Karpas-422 (cell line): ENCODE measurements at regions not wholly inside any gene's neighbourhood (a gene's known extent, or its start where the extent isn't known, plus 50 kb on each side); places are given as distances from the start of the nearest gene placed in this dataset.

ENCODE experiments used
- DNase-seq: peaks from one replicate; pipeline ENCODE4 v3.0.0-alpha.2; 2015
- H2AFZ ChIP-seq: fragments of 200-600 bp; sonication (generic); 2 replicates; pipeline ENCODE4 v1.6.1; 2014; ENCODE audit warnings: antibody characterized with exemption, low read length, mixed read lengths
- H3K27ac ChIP-seq: fragments of 200-600 bp; sonication (generic); 2 replicates; pipeline ENCODE4 v1.5.1; 2014; ENCODE audit warnings: mild to moderate bottlenecking, low read length, moderate library complexity
- H3K27me3 ChIP-seq: fragments of 200-600 bp; sonication (generic); 2 replicates; pipeline ENCODE4 v1.6.1; 2014; ENCODE audit warnings: low read length, mixed read lengths
- H3K36me3 ChIP-seq: fragments of 200-600 bp; sonication (generic); 2 replicates; pipeline ENCODE4 v1.6.1; 2014; ENCODE audit warnings: low read length, mixed read lengths; ENCODE audit not compliant: insufficient read depth
- H3K4me1 ChIP-seq: fragments of 200-600 bp; sonication (generic); 2 replicates; pipeline ENCODE4 v1.6.1; 2014; ENCODE audit warnings: mild to moderate bottlenecking, low read length, mixed read lengths
- H3K4me2 ChIP-seq: fragments of 200-600 bp; sonication (generic); 2 replicates; pipeline ENCODE4 v1.6.1; 2014; ENCODE audit warnings: low read length, low read depth, mild to moderate bottlenecking; ENCODE audit not compliant: poor library complexity, severe bottlenecking
- H3K4me3 ChIP-seq: fragments of 200-600 bp; sonication (generic); 2 replicates; pipeline ENCODE4 v1.5.1; 2014; ENCODE audit warnings: mild to moderate bottlenecking, antibody characterized with exemption, low read length, mixed read lengths
- H3K79me2 ChIP-seq: fragments of 200-600 bp; sonication (generic); 2 replicates; pipeline ENCODE4 v1.6.1; 2014; ENCODE audit warnings: mild to moderate bottlenecking, low read length, mixed read lengths
- H3K9ac ChIP-seq: fragments of 200-600 bp; sonication (generic); 2 replicates; pipeline ENCODE4 v1.6.0; 2014; ENCODE audit warnings: low read length
- H3K9me2 ChIP-seq: fragments of 200-600 bp; sonication (generic), shearing (Covaris generic); replicated peaks from 2 replicates; pipeline ENCODE4 v1.6.0; 2014; ENCODE audit warnings: mild to moderate bottlenecking, low read length, moderate library complexity; ENCODE audit not compliant: insufficient read depth
- H3K9me3 ChIP-seq: fragments of 300-700, 200-600 bp; sonication (generic); 2 replicates; pipeline ENCODE4 v1.6.1; 2014; ENCODE audit warnings: low read length, mixed read lengths
- H4K20me1 ChIP-seq: fragments of 200-600 bp; sonication (generic); 2 replicates; pipeline ENCODE4 v1.6.1; 2014; ENCODE audit warnings: mild to moderate bottlenecking, antibody characterized with exemption, low read length, low read depth; ENCODE audit not compliant: insufficient read depth

DNA sequence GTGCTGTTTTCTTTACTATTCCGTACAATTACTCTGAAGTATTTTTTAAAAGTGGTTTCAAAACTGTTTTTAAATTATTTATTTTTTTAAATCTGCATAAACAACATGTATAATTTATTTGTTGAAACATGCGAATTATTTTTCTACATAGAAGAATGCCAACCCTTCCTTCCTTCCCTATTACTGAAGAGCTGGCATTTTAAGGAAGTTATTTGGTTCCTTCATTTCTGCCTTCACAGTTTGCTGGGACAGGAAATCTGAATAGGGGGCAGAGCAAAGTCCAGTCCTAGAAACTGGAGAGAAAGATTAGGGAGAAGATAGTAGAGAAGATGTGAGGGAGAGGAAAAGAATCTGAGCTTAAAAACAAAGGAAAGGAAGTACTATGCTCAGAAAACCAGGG, 146.7 kb upstream of the ACVR2A start:
- no peak for DNase-seq
- H4K20me1 ChIP-seq, result no peaks in the 10 kb centered on the region
- H2AFZ ChIP-seq, result no peak overlapping the region
- H3K27me3 ChIP-seq, result no peaks in the 10 kb centered on the region
- H3K9me2 ChIP-seq, result no peaks in the 10 kb centered on the region
- no peaks in the 10 kb centered on the region for H3K36me3 ChIP-seq
- H3K79me2 ChIP-seq, result no peaks in the 10 kb centered on the region
- no peaks in the 10 kb centered on the region for H3K4me1 ChIP-seq
- no peak overlapping the region for H3K4me3 ChIP-seq
- H3K9me3 ChIP-seq, result no peaks in the 10 kb centered on the region
- H3K27ac ChIP-seq, result no peak overlapping the region
- no peak overlapping the region for H3K4me2 ChIP-seq
- H3K9ac ChIP-seq, result no peak overlapping the region

DNA sequence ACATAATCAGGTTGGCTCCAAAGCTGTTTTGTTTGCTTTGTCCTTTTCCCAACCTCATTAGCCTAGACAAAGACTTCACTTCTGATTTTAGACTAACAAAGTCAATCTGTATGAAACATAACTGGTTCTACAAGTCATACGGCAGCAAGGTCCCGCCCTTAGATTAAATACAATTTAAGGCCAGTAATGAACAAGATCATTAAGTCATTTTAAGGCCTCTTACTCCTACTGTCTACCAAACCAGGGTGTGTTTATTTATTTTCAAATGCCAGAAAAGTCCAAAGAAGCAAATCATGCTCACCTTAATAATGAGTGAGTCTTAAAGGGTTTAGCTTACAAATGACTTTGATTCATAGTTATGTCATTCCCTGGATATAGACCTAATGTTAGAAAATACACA, 148.4 kb upstream of the ACVR2A start:
- Histone ChIP-seq H3K27ac (no peak overlapping the region), H3K36me3 (no peaks in the 10 kb centered on the region), H3K4me2 (no peak overlapping the region), H3K79me2 (no peaks in the 10 kb centered on the region), H3K9me2 (no peaks in the 10 kb centered on the region), H3K27me3 (no peaks in the 10 kb centered on the region), H2AFZ (no peak overlapping the region), H3K4me3 (no peak overlapping the region), H3K4me1 (no peaks in the 10 kb centered on the region), H3K9me3 (no peaks in the 10 kb centered on the region), H4K20me1 (no peaks in the 10 kb centered on the region), H3K9ac (no peak overlapping the region)
- DNase-seq, result no peak

DNA sequence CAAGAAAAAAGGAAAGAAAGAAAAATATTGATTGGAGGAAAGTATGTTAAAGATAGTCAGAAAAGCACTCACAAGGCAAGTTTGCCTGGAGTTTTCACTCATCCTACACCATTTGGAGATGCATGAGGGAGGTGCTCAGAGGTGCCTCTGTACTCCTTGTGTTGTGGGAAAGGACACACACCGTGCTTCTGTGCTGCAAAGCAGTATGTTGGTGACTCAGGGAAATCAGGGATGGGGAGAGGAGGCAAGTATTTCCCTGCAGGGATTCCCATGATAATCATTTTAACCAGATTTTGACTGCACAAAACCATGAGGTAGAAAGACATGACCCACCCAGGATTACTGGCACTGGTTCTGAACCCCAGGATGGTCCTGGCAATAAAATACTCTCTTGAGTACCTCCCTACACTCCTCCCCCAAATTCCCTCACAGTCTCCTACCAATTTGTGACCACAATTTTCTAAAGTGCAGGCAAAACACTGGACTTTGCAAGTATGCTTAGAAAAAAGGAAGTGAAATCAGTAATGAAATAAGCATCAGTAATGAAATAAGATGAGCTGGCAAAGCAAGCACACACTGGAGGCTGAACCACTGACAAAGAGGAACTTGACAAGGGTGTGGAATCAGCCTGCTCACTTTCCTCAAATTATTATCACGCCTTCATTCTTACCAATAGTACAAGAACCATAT, 155.5 kb upstream of the ACVR2A start:
- H3K79me2 ChIP-seq, result no peaks in the 10 kb centered on the region
- no peaks in the 10 kb centered on the region for H4K20me1 ChIP-seq
- H3K9me2 ChIP-seq, result 0 out of 2 replicates have a peak, but pooled peaks cover 4% of the 10 kb centered on the region
- no peak overlapping the region for H2AFZ ChIP-seq
- no peak overlapping the region for H3K27ac ChIP-seq
- H3K9me3 ChIP-seq, result no peaks in the 10 kb centered on the region
- H3K4me3 ChIP-seq, result no peak overlapping the region
- no peaks in the 10 kb centered on the region for H3K36me3 ChIP-seq
- peaks cover 13% of the 10 kb centered on the region for H3K4me1 ChIP-seq
- no peaks in the 10 kb centered on the region for H3K27me3 ChIP-seq
- H3K4me2 ChIP-seq, result no peak overlapping the region
- DNase-seq, result peak; percentile 80
- H3K9ac ChIP-seq, result no peak overlapping the region

DNA sequence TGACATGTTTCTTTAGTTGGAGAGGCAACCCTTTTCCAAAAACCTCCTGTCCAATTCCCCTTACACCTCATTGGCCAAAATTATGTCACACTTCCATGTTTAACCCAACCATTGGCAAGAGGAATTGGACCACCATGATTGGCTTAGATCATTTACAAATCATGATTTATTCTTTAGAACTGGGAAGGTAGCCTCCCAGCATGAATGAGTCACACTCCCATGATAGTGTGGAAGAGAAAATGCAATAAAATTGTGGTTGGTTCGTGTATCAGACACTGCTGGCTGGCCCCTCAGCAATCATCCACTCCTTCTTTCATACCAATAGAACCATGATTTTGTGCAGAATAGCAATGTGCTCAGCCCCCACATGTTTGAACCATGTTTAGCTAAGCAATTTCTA, 156.6 kb upstream of the ACVR2A start:
- 0 out of 2 replicates have a peak, but pooled peaks cover 4% of the 10 kb centered on the region for H3K9me2 ChIP-seq

DNA sequence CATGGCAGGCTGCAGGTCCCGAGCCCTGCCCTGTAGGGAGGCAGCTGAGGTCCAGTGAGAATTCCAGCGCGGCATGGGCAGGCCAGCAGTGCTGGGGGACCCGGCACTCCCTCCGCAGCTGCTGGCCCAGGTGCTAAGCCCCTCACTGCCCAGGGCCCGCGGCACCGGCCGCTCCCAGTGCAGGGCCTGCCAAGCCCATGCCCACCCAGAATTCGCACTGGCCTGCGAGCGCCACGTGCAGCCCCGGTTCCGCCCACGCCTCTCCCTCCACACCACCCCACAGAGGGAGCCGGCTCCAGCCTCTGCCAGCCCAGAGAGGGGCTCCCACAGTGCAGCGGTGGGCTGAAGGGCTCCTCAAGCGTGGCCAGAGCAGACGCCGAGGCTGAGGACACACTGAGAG, 158.5 kb upstream of the ACVR2A start:
- H2AFZ ChIP-seq, result no peak overlapping the region
- H3K4me2 ChIP-seq, result no peak overlapping the region
- H3K4me3 ChIP-seq, result no peak overlapping the region
- no peaks in the 10 kb centered on the region for H3K79me2 ChIP-seq
- no peaks in the 10 kb centered on the region for H3K36me3 ChIP-seq
- no peaks in the 10 kb centered on the region for H3K27me3 ChIP-seq
- peaks cover 13% of the 10 kb centered on the region for H3K4me1 ChIP-seq
- no peak for DNase-seq
- no peaks in the 10 kb centered on the region for H3K9me3 ChIP-seq
- no peaks in the 10 kb centered on the region for H4K20me1 ChIP-seq
- H3K9me2 ChIP-seq, result 0 out of 2 replicates have a peak, but pooled peaks cover 4% of the 10 kb centered on the region
- no peak overlapping the region for H3K9ac ChIP-seq
- no peak overlapping the region for H3K27ac ChIP-seq

More for the DNA sequence above, 156.6 kb upstream of the ACVR2A start:
- Histone ChIP-seq H3K4me2 (no peak overlapping the region), H4K20me1 (no peaks in the 10 kb centered on the region), H3K79me2 (no peaks in the 10 kb centered on the region), H3K27ac (no peak overlapping the region), H3K9me3 (no peaks in the 10 kb centered on the region), H3K27me3 (no peaks in the 10 kb centered on the region), H3K9ac (no peak overlapping the region), H3K36me3 (no peaks in the 10 kb centered on the region), H2AFZ (no peak overlapping the region), H3K4me3 (no peak overlapping the region), H3K4me1 (peaks cover 13% of the 10 kb centered on the region)
- no peak for DNase-seq

DNA sequence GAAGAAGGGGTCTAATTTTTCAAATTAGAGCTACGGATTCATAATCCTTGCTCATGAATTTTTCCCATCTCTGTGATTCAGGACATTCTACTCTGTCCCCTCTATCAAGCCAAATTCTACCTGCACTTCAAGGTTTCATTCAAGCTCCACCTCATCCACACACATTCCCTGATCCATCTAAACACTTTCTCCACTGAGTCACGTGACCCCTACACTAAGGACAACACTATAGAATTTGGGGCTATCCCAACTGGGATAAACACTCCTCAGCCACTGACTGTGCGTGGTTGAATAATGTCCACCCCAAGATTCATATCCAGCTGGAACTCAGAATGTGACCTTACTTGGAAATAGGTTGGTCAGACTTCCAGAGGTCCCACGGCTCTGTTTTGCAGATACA, 159.9 kb upstream of the ACVR2A start:
- H2AFZ ChIP-seq, result no peak overlapping the region

DNA sequence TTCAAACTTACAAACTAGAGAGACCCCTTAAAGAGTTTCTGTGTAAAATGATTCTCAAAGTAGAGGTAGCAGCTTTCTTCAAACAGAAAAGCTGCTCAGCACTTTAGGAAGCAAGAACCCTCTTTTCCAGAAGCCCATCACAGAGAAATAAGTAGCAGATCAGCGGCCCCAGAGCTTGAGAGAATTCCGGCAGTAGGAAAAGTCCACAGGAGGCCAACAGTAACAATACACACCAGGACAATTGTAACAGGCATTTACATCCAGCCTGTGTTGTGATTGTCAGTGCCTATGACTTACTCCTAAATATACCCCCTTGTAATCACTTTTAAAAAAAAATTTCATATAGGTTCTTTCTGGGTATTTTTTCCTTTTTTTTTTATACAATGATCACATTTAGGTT, 161.4 kb upstream of the ACVR2A start:
- no peaks in the 10 kb centered on the region for H3K27me3 ChIP-seq
- no peak overlapping the region for H3K4me3 ChIP-seq
- DNase-seq, result no peak
- H3K4me1 ChIP-seq, result no peaks in the 10 kb centered on the region
- no peak overlapping the region for H3K4me2 ChIP-seq
- H2AFZ ChIP-seq, result no peak overlapping the region
- no peaks in the 10 kb centered on the region for H3K9me2 ChIP-seq
- H3K79me2 ChIP-seq, result no peaks in the 10 kb centered on the region
- H3K36me3 ChIP-seq, result no peaks in the 10 kb centered on the region
- H3K27ac ChIP-seq, result no peak overlapping the region
- no peak overlapping the region for H3K9ac ChIP-seq
- H4K20me1 ChIP-seq, result no peaks in the 10 kb centered on the region
- no peaks in the 10 kb centered on the region for H3K9me3 ChIP-seq

More for the DNA sequence above, 159.9 kb upstream of the ACVR2A start:
- Histone ChIP-seq H3K36me3 (no peaks in the 10 kb centered on the region), H3K27me3 (no peaks in the 10 kb centered on the region), H3K9ac (no peak overlapping the region), H3K79me2 (no peaks in the 10 kb centered on the region), H3K4me3 (no peak overlapping the region), H3K9me3 (no peaks in the 10 kb centered on the region), H3K4me2 (no peak overlapping the region), H3K9me2 (no peaks in the 10 kb centered on the region), H3K4me1 (peaks cover 10% of the 10 kb centered on the region), H4K20me1 (no peaks in the 10 kb centered on the region), H3K27ac (no peak overlapping the region)
- no peak for DNase-seq

DNA sequence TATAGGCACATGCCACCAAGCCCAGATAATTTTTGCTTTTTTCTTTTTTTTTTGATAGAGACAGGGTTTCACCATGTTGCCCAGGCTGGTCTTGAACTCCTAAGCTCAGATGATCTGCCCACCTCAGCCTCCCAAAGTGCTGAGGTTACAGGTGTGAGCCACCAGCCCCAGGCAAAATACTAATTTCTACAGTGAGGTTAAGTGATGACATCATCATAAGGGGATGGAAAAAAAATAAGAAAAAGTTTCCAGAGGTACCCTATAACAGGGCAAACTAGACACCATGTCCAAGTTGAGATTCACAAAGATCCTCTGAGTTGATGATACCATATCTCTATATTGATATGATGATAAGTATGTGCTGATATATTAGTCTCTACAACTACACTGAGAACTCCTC, 163.7 kb upstream of the ACVR2A start:
- no peaks in the 10 kb centered on the region for H3K4me1 ChIP-seq
- no peak overlapping the region for H3K4me2 ChIP-seq
- H3K9me2 ChIP-seq, result no peaks in the 10 kb centered on the region
- no peaks in the 10 kb centered on the region for H3K36me3 ChIP-seq
- H3K9me3 ChIP-seq, result no peaks in the 10 kb centered on the region
- DNase-seq, result no peak
- H4K20me1 ChIP-seq, result no peaks in the 10 kb centered on the region
- H3K27me3 ChIP-seq, result no peaks in the 10 kb centered on the region
- H3K9ac ChIP-seq, result no peak overlapping the region
- H3K27ac ChIP-seq, result no peak overlapping the region
- H2AFZ ChIP-seq, result no peak overlapping the region
- no peak overlapping the region for H3K4me3 ChIP-seq
- H3K79me2 ChIP-seq, result no peaks in the 10 kb centered on the region
